Endothelial cell of umbilical vein (primary cell): ENCODE measurements at regions not wholly inside any gene's neighbourhood (a gene's known extent, or its start where the extent isn't known, plus 50 kb on each side); places are given as distances from the start of the nearest gene placed in this dataset.

Experiments
- EZH2 ChIP-seq: IDR thresholded peaks from 2 replicates; pipeline ENCODE4 v1.6.1; 2012; ENCODE audit warnings: borderline replicate concordance, low read depth, mild to moderate bottlenecking, moderate library complexity, low read length, inconsistent platforms; ENCODE audit not compliant: severe bottlenecking
- FOS ChIP-seq: IDR thresholded peaks from 2 replicates; pipeline ENCODE4 v1.6.1; 2011; ENCODE audit warnings: mild to moderate bottlenecking, low read length, moderate library complexity, borderline replicate concordance; ENCODE audit not compliant: insufficient read depth
- GATA2 ChIP-seq: IDR thresholded peaks from 2 replicates; pipeline ENCODE4 v1.7.0; 2011; ENCODE audit warnings: low read depth, mild to moderate bottlenecking, moderate library complexity, mixed read lengths, low read length; ENCODE audit not compliant: insufficient read length, insufficient read depth
- POLR2A ChIP-seq: IDR thresholded peaks from 2 replicates; pipeline ENCODE4 v1.6.1; 2012; ENCODE audit warnings: low read depth, mild to moderate bottlenecking, control low read depth, low read length
- TF ChIP-seq, protein P1 (sequence below), 2 donors: IDR thresholded peaks; 1 replicate in 1 of 2; 2 replicates in 1 of 2; pipeline ENCODE4 v1.5.1; 2011; ENCODE audit warnings: low read length in 2 of 2, mild to moderate bottlenecking in 2 of 2, moderate library complexity in 2 of 2, control low read depth in 1 of 2, inconsistent platforms in 1 of 2, low read depth in 1 of 2; ENCODE audit not compliant: insufficient read depth in 1 of 2; ENCODE audit errors: extremely low read depth in 1 of 2
- TF ChIP-seq, protein P2 (sequence below): IDR thresholded peaks from 2 replicates; pipeline ENCODE4 v1.6.1; 2011; ENCODE audit not compliant: insufficient read depth, insufficient read length

DNA sequence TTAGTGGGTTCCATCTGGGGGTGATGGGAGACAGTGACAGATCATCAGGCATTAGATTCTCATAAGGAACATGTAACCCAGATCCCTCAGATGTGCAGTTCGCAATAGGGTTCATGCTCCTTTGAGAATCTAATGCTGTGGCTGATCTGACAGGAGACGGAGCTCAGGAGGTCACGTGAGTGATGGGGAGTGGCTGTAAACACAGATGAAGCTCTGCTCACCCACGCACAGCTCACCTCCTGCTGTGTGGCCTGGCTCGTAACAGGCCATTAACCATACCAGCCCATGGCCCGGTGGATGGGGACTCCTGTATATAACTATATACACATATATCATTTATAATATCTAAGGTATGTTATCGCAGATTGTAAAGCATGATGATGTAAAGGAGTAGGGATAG lies 214.2 kb downstream of the MAF start:
- TF ChIP-seq, protein P1, sequence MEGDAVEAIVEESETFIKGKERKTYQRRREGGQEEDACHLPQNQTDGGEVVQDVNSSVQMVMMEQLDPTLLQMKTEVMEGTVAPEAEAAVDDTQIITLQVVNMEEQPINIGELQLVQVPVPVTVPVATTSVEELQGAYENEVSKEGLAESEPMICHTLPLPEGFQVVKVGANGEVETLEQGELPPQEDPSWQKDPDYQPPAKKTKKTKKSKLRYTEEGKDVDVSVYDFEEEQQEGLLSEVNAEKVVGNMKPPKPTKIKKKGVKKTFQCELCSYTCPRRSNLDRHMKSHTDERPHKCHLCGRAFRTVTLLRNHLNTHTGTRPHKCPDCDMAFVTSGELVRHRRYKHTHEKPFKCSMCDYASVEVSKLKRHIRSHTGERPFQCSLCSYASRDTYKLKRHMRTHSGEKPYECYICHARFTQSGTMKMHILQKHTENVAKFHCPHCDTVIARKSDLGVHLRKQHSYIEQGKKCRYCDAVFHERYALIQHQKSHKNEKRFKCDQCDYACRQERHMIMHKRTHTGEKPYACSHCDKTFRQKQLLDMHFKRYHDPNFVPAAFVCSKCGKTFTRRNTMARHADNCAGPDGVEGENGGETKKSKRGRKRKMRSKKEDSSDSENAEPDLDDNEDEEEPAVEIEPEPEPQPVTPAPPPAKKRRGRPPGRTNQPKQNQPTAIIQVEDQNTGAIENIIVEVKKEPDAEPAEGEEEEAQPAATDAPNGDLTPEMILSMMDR (IDR thresholded peaks at IDR 0.05; ENCODE audit: extremely low read depth in 1 of 2, insufficient read depth in 1 of 2, low read depth in 1 of 2, low read length in 2 of 2), result no peak
- TF ChIP-seq POLR2A, result no peak
- no peak for TF ChIP-seq FOS
- TF ChIP-seq EZH2, result no peak
- TF ChIP-seq, protein P2, sequence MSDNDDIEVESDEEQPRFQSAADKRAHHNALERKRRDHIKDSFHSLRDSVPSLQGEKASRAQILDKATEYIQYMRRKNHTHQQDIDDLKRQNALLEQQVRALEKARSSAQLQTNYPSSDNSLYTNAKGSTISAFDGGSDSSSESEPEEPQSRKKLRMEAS, result no peak
- TF ChIP-seq GATA2, result no peak
